ENCODE measurements at regions not wholly inside any gene's neighbourhood (a gene's known extent, or its start where the extent isn't known, plus 50 kb on each side); places are given as distances from the start of the nearest gene placed in this dataset.
"Not testable (repeated sequence)": the region's sequence is repeated elsewhere in the genome, so short reads cannot be mapped to it uniquely, and the experiment has no call there.

GRCh38 chr1:61028136-61028535 is 54.2 kb upstream of the NFIA start:
- no peaks in the 10 kb centered on the region for H3K36me3 ChIP-seq (ENCODE audit: insufficient read depth)
- no peaks in the 10 kb centered on the region for H3K4me1 ChIP-seq (ENCODE audit: insufficient read depth)
- H3K27ac ChIP-seq (ENCODE audit: low read depth), result no peak overlapping the region
- no peak overlapping the region for H3K4me3 ChIP-seq (ENCODE audit: low read depth, low read length)
- no peak for DNase-seq (ENCODE audit: extremely low spot score)
- 69% methylated on average over 4 of the region's 4 CpGs for WGBS

GRCh38 chr1:61018068-61018467 is 64.3 kb upstream of the NFIA start:
- not testable (repeated sequence) for H3K27ac ChIP-seq (ENCODE audit: low read depth); H3K36me3 ChIP-seq (ENCODE audit: insufficient read depth); H3K4me1 ChIP-seq (ENCODE audit: insufficient read depth); DNase-seq (ENCODE audit: extremely low spot score); H3K4me3 ChIP-seq (ENCODE audit: low read depth, low read length)
- 91% methylated on average over 7 of the region's 7 CpGs for WGBS

- WGBS, result 90% methylated on average over 1 of the region's 1 CpG
- H3K4me3 ChIP-seq (ENCODE audit: low read depth, low read length), result no peak overlapping the region
- DNase-seq (ENCODE audit: extremely low spot score), result no peak
- no peaks in the 10 kb centered on the region for H3K36me3 ChIP-seq (ENCODE audit: insufficient read depth)
- H3K4me1 ChIP-seq (ENCODE audit: insufficient read depth), result no peaks in the 10 kb centered on the region
- H3K27ac ChIP-seq (ENCODE audit: low read depth), result no peak overlapping the region
Measured at GRCh38 chr1:61017651-61018050, 64.7 kb upstream of the NFIA start.

- no peak for DNase-seq (ENCODE audit: extremely low spot score)
- H3K36me3 ChIP-seq (ENCODE audit: insufficient read depth), result no peaks in the 10 kb centered on the region
- no peak overlapping the region for H3K27ac ChIP-seq (ENCODE audit: low read depth)
- 63% methylated on average over 4 of the region's 4 CpGs for WGBS
- no peaks in the 10 kb centered on the region for H3K4me1 ChIP-seq (ENCODE audit: insufficient read depth)
- H3K4me3 ChIP-seq (ENCODE audit: low read depth, low read length), result no peak overlapping the region
Measured at GRCh38 chr1:61013946-61014667, 68.3 kb upstream of the NFIA start.

GRCh38 chr1:61013189-61013945 is 69.0 kb upstream of the NFIA start:
- Histone ChIP-seq H3K36me3 (ENCODE audit: insufficient read depth) (no peaks in the 10 kb centered on the region), H3K4me3 (ENCODE audit: low read depth, low read length) (no peak overlapping the region), H3K27ac (ENCODE audit: low read depth) (no peak overlapping the region), H3K4me1 (ENCODE audit: insufficient read depth) (no peaks in the 10 kb centered on the region)
- DNase-seq (ENCODE audit: extremely low spot score), result no peak
- WGBS, result 92% methylated on average over 4 of the region's 4 CpGs

- DNase-seq (ENCODE audit: extremely low spot score), result no peak
- Histone ChIP-seq H3K4me3 (ENCODE audit: low read depth, low read length) (no peak overlapping the region), H3K27ac (ENCODE audit: low read depth) (no peak overlapping the region), H3K4me1 (ENCODE audit: insufficient read depth) (no peaks in the 10 kb centered on the region), H3K36me3 (ENCODE audit: insufficient read depth) (no peaks in the 10 kb centered on the region)
- 61% methylated on average over 2 of the region's 2 CpGs for WGBS
Measured at GRCh38 chr1:61012341-61012761, 70.0 kb upstream of the NFIA start.

- no peak overlapping the region for H3K27ac ChIP-seq (ENCODE audit: low read depth)
- no peak for DNase-seq (ENCODE audit: extremely low spot score)
- no peaks in the 10 kb centered on the region for H3K36me3 ChIP-seq (ENCODE audit: insufficient read depth)
- WGBS, result 69% methylated on average over 11 of the region's 11 CpGs
- no peaks in the 10 kb centered on the region for H3K4me1 ChIP-seq (ENCODE audit: insufficient read depth)
- no peak overlapping the region for H3K4me3 ChIP-seq (ENCODE audit: low read depth, low read length)
Measured at GRCh38 chr1:61011561-61012263, 70.6 kb upstream of the NFIA start.

- no peak overlapping the region for H3K4me3 ChIP-seq (ENCODE audit: low read depth, low read length)
- WGBS, result 90% methylated on average over 5 of the region's 5 CpGs
- no peak overlapping the region for H3K27ac ChIP-seq (ENCODE audit: low read depth)
- no peak for DNase-seq (ENCODE audit: extremely low spot score)
- no peaks in the 10 kb centered on the region for H3K4me1 ChIP-seq (ENCODE audit: insufficient read depth)
- H3K36me3 ChIP-seq (ENCODE audit: insufficient read depth), result no peaks in the 10 kb centered on the region
Measured at GRCh38 chr1:61007534-61008364, 74.6 kb upstream of the NFIA start.

- WGBS, result 81% methylated on average over 9 of the region's 9 CpGs
- Histone ChIP-seq H3K27ac (ENCODE audit: low read depth) (no peak overlapping the region), H3K4me3 (ENCODE audit: low read depth, low read length) (no peak overlapping the region), H3K36me3 (ENCODE audit: insufficient read depth) (no peaks in the 10 kb centered on the region), H3K4me1 (ENCODE audit: insufficient read depth) (no peaks in the 10 kb centered on the region)
- DNase-seq (ENCODE audit: extremely low spot score), result no peak
Measured at GRCh38 chr1:61005614-61006580, 76.5 kb upstream of the NFIA start.

GRCh38 chr1:61004262-61005003 is 77.9 kb upstream of the NFIA start:
- no peaks in the 10 kb centered on the region for H3K36me3 ChIP-seq (ENCODE audit: insufficient read depth)
- WGBS, result 89% methylated on average over 4 of the region's 4 CpGs
- no peak for DNase-seq (ENCODE audit: extremely low spot score)
- no peaks in the 10 kb centered on the region for H3K4me1 ChIP-seq (ENCODE audit: insufficient read depth)
- no peak overlapping the region for H3K27ac ChIP-seq (ENCODE audit: low read depth)
- no peak overlapping the region for H3K4me3 ChIP-seq (ENCODE audit: low read depth, low read length)

- Histone ChIP-seq H3K27ac (ENCODE audit: low read depth) (no peak overlapping the region), H3K4me3 (ENCODE audit: low read depth, low read length) (no peak overlapping the region), H3K36me3 (ENCODE audit: insufficient read depth) (no peaks in the 10 kb centered on the region), H3K4me1 (ENCODE audit: insufficient read depth) (no peaks in the 10 kb centered on the region)
- DNase-seq (ENCODE audit: extremely low spot score), result no peak
- WGBS, result 97% methylated on average over 3 of the region's 3 CpGs
Measured at GRCh38 chr1:61000327-61000726, 82.0 kb upstream of the NFIA start.

- no peak for DNase-seq (ENCODE audit: extremely low spot score)
- Histone ChIP-seq H3K27ac (ENCODE audit: low read depth) (no peak overlapping the region), H3K4me1 (ENCODE audit: insufficient read depth) (no peaks in the 10 kb centered on the region), H3K36me3 (ENCODE audit: insufficient read depth) (no peaks in the 10 kb centered on the region), H3K4me3 (ENCODE audit: low read depth, low read length) (no peak overlapping the region)
- WGBS, result 90% methylated on average over 5 of the region's 5 CpGs
Measured at GRCh38 chr1:60998786-60999185, 83.6 kb upstream of the NFIA start.
